ELR (cell line): ENCODE measurements at regions not wholly inside any gene's neighbourhood (a gene's known extent, or its start where the extent isn't known, plus 50 kb on each side); places are given as distances from the start of the nearest gene placed in this dataset.
A peak's percentile ranks its signal among the peaks of the same experiment; 100 is the strongest.
"Not testable (repeated sequence)": the region's sequence is repeated elsewhere in the genome, so short reads cannot be mapped to it uniquely, and the experiment has no call there.

Experiments used
- DNase-seq: peaks from one replicate; pipeline ENCODE4 v3.0.0-alpha.2; 2015; ENCODE audit warnings: low read depth

DNA sequence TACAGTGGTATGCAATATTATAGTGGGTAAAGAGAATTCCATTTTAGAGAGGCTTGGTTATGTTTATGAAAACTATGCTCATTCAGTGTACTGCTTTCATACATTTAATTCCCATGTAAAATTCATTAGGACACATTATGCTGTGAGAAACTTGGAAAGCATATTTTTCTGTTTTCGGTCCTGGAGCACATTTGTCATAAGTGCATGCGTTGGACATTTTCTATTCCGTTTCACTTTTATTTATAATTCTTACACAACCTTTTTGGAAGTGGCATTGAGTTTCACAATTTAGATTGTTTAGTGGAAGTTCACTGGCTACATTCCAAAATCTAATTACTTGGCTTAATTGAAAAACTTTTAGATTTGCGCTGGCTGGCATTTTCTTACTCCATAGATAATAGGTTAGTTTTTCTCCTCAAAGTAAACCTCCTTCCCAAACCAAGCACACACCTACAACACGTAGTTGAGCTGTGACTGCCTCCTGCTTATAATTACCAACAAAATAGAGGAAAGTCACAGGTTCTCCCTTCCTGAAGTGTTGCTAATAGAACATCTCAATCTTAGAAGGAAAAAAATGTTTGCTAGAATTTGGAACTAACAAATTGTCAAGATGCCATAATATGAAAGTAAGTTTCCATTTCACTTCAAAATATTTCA lies 938.5 kb downstream of the TRHDE start:
- DNase-seq, result no peak

DNA sequence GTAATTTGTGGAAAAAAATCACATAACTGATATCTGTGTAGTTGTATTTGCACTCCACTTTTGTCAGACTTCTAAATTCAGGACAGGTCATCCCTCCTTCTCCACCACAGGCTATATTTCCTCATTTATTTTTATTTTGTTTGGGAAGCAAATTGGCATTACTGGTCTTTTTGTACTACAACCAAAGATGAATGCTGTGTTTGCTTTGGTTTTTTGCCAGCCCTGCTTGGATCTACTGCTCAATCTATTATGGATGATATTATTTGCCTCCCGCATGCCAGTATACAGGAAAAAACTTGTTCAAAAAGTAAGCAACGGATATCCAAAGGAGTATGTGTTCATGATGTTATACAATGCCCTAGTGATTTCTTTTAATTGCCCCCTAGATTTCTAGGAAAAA lies 948.8 kb downstream of the TRHDE start:
- no peak for DNase-seq

DNA sequence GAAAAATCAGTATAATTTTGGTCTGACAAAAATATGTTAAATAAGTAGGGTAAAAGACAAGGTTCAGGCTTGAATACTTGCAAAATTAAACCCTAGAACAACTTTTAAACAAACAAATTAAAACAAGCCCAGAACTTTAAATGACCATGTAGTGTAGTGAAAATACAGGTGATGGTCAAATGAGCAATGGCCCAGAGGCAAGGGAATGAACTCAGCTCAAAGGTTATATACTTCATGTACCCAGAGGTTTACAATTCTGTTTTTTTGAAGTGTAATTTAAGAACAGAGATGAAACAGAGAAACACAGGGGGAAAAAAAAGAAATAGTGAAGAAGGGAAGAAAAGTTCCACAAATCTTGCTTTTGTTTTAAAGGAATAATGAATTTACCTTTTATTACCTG lies 949.2 kb downstream of the TRHDE start:
- DNase-seq, result no peak

DNA sequence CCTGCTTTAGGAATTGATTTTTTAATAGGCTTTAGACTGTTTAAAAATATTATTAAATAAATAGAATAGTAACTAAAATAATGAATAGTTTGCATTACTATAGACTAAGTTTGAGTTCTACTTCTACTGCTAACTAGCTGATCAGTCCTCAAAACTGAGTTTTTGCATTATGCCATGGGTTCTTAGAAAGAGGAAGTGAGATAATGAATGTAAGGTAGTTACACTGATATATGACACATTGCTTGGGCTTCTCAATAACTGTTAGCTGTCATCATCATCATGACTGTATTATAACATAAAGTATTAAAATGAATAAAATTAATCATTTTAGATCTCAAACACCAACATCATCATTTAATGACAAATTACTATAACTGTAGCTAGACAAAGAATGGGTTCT lies 949.7 kb downstream of the TRHDE start:
- no peak for DNase-seq

DNA sequence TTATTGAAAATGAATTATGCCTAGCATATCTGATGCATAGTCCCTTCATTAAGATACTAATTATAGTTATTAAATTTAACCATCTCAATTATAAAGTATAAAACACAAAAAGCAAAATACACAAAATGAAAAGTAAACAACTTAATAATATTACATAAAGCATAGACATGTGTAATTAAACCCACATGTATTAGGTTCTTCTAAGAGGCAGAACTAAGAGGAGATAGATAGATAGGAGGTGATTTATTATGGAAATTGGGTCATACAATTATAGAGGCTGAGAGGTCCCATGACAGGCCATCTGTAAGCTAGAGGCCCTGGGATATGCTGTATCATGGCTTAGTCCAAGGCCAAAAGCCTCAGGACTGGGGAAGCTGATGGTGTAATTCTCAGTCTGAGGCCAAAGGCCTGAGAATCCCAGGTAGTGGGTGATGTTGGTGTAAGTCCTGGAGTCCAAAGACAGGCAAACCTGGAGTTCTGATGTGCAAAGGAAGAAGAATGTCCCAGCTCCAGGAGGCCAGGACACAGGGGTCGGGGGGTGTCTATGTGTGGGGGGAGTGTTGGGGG lies 953.3 kb downstream of the TRHDE start:
- no peak for DNase-seq

DNA sequence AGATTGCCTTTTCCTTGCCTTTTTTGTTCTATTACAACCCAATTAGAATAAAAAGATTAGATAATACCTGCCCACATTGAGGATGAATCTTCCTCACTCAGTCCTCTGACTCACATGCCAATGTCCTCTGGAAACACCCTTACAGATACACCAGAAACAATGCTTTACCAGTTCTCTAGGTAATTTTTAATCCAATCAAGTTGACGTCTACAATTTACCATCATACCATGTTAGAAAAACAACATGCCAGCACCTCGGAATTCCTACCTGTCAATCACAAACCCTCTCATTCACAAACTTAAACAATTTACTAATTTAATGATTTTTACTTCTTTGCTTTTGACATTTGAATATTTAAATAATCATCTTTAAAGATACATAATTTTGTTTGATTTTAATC lies 953.8 kb downstream of the TRHDE start:
- no peak for DNase-seq

DNA sequence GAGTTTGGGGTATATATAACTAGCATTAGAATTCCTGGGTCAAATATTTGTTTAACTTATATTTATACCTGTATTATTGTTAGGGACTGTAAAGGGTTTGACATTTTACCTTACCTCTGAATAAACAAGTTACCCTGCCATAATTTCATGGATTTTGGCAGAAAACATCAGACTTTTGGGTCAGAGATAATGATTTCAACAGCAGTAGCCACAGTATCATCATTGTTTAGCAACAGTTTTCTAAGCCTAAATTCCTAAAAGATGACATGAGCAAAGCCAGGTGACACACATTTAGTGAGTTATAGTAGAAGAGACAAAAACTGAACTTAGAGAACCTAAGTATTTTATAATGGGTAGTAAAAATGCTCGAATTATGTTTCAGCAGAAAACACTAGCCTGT lies 954.4 kb downstream of the TRHDE start:
- DNase-seq, result no peak

DNA sequence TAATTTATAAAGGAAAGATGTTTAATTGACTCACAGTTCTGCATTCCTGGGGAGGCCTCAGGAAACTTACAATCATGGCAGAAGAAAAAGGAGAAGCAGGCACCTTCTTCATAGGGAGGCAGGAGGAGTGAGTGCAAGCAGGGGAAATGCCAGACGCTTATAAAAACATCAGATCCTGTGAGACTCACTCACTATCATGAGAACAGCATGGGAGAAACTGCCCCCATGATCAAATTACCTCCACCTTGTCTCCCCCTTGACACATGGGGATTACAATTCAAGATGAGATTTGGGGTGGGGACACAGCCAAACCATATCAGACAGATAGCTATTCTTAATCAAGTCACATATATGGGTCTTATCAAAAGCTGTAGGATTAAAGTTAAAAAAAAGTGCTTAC lies 956.7 kb downstream of the TRHDE start:
- DNase-seq, result not testable (repeated sequence)

DNA sequence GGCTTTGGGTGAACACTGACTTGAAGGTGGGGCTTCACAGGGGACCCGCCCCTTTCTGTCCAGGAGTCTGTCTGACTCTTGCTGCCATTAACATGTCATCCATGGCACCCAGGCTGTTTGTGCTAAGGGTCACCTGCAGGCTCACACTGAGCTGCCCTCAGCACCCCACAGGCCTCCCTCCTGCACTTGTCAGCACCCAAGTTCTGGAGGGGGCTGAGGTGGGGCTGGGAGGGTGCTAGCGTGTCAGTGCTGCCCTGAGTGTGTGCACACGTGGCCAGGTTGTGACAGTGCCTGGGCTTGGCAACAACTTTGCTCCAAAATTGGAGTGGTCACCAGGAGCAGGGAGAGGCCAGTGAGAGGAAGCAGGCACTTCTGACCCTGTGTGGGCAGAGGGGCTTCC lies 963.2 kb downstream of the TRHDE start:
- DNase-seq, result no peak

DNA sequence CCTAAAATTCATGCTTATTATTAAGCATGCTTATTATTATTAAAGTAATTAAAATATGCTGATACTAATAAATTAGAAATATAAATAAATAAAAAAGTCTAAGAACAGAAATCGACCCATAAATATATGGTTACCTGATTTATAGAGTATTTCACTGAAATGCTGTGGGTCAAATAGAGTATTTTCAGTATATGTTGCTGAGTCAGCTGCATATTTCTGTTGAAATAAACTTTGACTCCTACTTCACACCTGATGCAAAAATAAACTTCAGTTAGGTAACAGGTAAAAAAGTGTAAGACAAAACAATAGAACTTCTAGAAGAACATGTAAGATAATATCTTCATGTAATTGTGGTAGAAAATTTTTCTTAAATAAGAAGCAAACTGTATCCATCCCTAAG lies 967.9 kb downstream of the TRHDE start:
- no peak for DNase-seq

DNA sequence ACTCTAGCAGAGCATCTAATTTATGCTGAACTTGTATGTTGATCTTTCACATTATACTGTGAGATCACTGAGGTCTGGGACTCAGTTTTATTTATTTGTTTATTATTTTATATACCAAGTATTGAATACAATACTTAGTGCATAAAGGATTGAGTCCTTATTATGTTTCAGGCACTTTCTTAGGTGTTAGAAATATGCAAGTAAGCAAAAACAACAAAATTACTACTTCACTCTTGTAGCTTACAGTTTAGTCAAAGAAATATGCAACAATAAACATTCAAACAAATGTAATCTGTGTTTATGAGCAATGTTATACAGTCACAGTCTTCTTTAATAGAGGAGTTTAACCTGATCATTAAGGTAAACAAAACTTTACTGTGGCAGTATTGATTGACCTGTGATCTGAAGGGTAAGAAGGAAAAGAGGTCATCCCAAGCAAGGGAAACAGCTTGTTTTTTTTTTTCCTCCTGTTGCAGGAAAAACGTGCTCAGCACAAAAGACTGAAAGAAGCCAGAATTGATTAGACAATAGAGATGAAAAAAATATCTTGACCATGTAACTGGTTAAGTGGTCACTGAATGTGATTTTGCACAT lies 990.7 kb downstream of the TRHDE start:
- DNase-seq, result no peak

DNA sequence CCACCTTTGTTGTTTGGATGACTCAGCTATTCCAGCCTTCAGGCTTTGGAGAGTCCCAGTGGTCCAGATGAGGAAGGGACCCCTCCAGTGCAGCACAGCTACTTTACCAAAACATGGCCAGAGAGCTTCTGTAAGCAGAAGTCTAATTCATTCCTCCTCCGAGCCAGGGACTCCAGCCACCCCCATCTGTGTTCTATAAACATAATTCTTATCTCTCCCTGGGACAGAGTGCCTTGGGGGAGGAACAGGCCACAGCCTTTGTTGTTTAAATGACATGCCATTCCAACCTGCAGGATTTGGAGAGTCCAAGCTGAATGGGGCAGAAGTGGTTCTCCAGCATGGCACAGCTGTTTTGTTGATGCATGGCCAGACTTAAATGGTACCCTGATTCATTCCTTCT lies 994.0 kb downstream of the TRHDE start:
- no peak for DNase-seq

DNA sequence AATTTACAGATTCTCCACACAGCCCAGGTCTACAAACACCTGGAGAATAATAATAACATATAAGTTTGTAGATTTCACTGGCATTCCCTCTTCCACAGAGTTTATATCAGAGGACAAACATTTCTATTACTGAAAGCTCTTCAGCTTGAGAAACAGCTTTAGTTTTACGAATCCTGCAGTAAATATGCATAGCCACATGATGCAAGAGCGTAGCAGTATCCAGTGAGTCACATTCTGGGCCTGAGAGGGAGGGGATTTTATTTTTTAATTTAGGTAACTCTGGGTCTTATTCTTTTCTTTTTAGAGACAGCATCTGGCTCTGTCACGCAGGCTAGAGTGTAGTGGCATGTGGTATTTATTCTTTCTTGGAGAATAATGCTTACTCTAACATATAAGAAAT lies 1002.8 kb downstream of the TRHDE start:
- DNase-seq, result peak; percentile 4

DNA sequence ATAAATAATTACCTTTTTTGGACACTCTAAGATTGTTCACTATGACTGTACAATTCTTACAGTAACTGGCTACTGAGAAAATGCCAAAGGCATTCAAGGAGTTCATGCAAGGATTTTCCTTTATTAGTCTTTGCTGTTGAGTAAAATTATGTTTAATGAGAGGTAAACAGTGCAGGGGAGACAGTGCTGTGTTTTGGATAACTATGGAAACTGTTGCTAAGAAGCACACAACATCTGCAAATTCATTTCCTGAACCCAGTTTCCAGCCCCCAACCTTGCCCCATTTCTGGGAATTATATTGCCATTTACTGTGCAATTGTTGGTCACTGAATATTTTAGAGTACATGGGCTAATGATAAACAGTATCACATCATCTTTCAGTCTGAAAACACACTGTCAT lies 1005.8 kb downstream of the TRHDE start:
- DNase-seq, result no peak

DNA sequence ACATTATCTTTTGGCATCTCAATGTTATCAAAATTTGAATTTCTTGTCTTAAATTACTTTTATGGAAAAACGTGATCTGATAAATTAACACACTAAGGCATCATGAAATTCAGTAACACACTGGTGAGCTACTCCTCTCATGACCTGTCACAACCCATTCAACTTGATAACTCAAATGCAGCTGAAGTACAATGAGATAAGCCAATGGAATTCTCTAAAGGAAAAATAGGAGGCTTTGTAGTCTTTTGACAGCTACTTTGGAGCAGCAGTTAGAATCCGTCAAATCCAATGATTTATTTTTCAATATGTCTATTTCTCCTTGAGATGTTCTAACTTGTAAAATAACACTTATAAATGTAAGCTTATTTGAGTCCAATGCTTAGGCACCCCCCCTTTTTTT lies 1029.4 kb downstream of the TRHDE start:
- no peak for DNase-seq

DNA sequence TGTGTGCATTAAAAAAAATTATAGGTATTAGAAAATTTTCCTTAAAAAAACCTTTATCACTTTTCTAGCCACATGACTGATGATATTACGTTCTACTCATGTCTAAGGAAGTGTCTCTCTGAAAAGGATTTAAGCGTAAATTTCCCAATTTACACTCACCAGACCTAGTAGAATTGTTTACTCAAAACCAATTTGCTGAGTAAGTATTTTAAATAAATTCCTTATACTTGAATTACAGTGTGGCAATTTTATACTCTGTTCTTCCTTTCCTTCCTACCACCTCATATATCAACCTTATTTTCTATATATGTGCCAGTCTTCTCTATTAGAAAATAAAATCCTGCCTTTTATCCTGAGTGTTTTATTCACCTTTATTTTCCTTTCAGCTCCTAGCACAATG lies 1035.1 kb downstream of the TRHDE start:
- no peak for DNase-seq

DNA sequence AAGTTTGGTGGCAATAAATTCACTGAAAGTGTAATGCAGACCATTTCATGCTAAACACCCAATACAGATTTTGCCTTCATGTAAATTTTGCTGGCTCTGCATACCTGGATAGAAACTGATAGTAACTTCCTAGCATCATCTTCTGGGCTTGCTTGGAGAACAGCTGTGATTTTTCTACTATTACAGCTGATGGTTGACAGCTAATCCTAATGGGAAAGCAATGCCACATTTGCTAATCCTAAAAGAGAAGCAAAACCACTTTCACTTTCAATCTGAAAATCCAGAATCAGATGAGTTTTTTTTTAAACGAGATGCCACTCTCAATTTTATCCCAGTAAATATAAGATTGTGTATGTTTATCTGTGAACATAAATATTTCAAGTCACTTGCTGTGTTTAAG lies 1035.9 kb downstream of the TRHDE start:
- DNase-seq, result no peak

DNA sequence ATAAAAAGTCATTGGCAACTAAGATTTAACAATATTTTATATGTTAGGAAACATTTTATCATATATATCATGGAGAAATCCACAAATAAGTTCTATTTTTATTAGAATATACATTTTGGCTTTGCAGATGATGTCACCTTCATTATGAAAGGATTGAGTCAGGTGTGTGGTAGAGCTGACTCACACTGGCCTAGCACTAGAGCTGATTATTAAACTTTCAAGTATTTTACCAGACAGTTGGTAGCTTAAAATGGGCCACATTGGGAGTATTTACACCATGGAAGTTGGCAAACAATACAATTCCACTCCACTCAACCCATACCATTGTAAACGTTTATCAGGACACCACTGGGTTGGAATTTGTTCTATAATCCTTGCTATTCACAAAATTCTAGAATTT lies 1036.6 kb downstream of the TRHDE start:
- peak; percentile 40 for DNase-seq

DNA sequence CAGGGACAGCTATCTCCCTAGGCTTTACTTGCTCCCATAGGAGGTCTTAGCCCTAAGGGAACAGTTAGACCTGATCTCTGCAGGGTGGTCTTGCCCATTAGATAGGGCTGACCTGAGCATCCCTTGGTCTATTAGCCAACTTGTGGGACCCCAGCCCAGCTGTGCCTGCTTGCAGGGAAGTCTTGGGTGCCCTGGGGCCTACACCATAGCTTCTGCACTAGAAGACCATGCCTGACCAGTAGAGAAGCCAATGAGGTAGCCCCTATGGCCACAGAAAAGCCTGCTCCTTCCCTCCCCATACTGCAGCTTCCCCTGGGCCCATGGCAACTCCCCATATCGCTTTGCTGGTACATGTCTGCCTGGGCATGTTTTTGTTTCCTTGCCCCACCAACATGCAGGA lies 1049.1 kb downstream of the TRHDE start:
- DNase-seq, result no peak

DNA sequence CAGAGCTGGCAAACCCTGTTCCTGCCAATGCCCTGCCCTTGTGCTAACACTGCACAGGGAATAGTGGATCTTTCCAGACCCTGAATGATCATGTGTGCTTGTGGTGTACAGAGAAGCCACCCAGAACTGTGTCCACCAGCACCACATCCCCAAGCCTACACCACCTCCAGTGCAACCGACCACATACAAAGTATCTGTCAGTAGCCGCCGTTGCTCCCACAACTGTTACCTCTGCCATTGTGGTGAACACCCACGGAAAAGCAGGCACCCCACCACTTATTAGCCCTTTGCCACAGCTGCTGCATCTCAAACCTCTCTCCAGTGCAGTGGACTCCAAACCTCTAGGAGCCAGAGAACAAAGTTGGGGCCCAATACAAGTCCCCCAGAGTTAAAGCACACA lies 1049.6 kb downstream of the TRHDE start:
- DNase-seq, result no peak

DNA sequence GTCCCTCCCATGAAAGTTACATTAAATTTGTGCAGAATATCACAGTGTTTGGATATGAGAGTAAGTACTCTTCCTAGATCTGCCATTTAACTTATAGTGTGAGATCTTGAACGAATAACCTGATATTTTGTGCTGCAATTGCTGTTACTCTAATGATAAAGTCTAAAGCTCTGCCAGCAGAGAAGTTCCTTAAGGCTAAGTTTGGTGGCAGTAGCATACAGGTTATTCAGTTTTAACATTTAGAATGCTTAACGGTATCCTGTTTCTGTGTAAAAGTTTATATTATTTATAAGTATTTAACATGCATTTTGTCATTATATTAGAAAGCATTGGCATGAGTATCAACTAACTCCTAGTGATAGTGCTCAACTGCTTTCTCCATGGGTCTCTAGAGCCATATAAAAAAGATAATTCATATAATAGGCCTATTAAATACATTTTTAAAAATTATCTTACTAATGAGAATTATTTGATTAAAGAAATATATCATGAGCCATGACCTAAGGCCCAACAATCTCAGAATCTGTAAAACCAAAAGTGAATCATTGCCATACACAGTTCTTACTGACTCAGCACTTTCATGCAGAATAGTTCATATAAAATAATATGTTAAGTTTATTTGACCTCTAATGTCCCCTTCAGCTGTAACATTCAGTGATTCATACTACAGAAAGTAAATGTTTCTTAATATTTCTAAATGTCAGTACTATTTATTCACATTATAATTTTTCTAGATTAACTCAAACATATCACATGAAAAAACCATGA lies 1058.6 kb downstream of the TRHDE start:
- DNase-seq, result no peak

DNA sequence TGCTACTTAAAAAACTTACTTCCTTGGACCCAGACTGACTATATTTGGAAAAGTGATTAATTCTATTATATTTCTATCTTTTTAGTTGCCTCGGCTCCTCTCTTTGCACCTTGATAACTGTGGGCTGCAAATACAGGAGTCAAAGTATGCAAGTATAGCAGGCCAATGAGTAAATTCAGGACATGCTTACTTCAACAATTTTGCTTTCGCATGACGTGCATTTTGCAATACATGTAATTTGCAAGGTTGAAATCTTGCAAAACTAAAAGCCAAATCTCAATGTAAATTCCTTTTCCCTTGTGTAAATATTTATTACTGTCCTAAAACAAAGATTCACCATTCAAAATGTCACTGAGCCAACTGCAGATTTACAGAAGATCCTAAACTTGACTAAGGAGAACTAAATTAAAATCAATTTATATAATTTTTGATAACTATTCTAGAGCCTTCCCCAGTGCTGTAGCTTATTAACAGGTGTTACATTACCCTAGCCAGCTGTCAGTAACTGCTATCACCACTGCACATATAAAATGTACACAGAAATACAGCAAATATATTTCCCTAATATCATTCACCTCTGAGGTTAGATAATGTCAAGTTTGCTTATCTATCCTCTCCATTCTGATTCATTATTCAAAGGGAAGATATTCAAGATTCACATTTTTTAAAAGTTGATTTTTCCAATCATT lies 1069.5 kb downstream of the TRHDE start:
- no peak for DNase-seq

DNA sequence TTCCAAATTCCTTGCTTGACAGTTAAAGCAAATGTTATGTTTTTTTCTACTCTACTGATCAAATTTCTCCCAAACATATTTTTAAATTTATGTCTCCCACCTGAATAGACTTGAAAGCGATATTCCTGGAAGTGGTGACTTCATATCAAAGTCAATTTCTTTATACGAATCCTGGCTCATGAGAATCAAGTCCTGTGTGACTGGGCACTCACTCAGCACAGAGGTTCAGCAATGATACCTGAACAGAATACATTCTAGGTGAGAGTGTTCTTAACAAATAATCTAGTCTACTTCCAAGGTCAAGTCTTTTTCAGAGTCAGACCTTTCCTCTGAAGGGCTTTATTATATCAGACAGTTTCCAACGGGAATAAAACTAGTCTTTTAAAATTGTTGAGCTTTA lies 1070.6 kb downstream of the TRHDE start:
- no peak for DNase-seq
